HepG2 (cell line): ENCODE measurements at regions not wholly inside any gene's neighbourhood (a gene's known extent, or its start where the extent isn't known, plus 50 kb on each side); places are given as distances from the start of the nearest gene placed in this dataset.

Source experiments
- ATAC-seq: fragments of 200-7000 bp; cut with Tn5 transposase; 3 replicates; pipeline ENCODE4 v1.9.1; 2020; ENCODE audit warnings: mild to moderate bottlenecking, moderate library complexity
- BruUV-seq: library from RNA; stranded (reverse); fragments of 400-500 nt; replicated peaks from 2 replicates; lab custom pipeline; 2021; lab: Mats Ljungman, UMichigan
- CTCF ChIA-PET: fragments of 300-600 bp; formaldehyde crosslinking; extraction: SDS; loops from one replicate; lab custom pipeline; 2021; ENCODE audit warnings: low total read pairs, inconsistent platforms, low intra/inter-chr PET ratio; lab: Yijun Ruan, JAX
- POLR2A ChIA-PET: fragments of 350-600 bp; sonication (Branson Sonifier 250); formaldehyde crosslinking; loops from one replicate; lab custom pipeline; 2020; ENCODE audit warnings: antibody characterized with exemption, inconsistent platforms; lab: Yijun Ruan, JAX
- DNase-seq: peaks from one replicate; pipeline ENCODE4 v3.0.0-alpha.2; 2015; ENCODE audit warnings: low spot score
- FAIRE-seq: peaks from 3 replicates; lab custom pipeline; 2011; peaks lifted over from hg19 to GRCh38; lab: Jason Lieb, UNC
- H2AFZ ChIP-seq: one replicate; pipeline ENCODE4 v1.6.1; 2011; ENCODE audit warnings: low read length, inconsistent platforms
- H3K27ac ChIP-seq: fragments of 300-600 bp; 3 replicates; pipeline ENCODE4 v1.8.0; 2011; ENCODE audit warnings: mixed run types, mild to moderate bottlenecking, mixed read lengths, low read length, inconsistent platforms; ENCODE audit not compliant: insufficient read depth; ENCODE audit errors: extremely low read length
- H3K27me3 ChIP-seq, 2 experiments: fragments of 200-600 bp in 1 of 2; 2 replicates in 1 of 2; 3 replicates in 1 of 2; pipeline versions ENCODE4 v1.6.0 to v1.8.0; 2011; ENCODE audit warnings: low read length in 2 of 2, mild to moderate bottlenecking in 2 of 2, moderate library complexity in 2 of 2, inconsistent platforms in 1 of 2; ENCODE audit not compliant: insufficient read depth in 2 of 2, control insufficient read depth in 1 of 2
- H3K36me3 ChIP-seq, 2 experiments: fragments of 200-600 bp in 1 of 2; replicated peaks in 1 of 2; 2 replicates in 1 of 2; 3 replicates in 1 of 2; pipeline versions ENCODE4 v1.5.1 to v1.8.0; 2011; ENCODE audit warnings: low read length in 2 of 2, inconsistent platforms in 1 of 2; ENCODE audit not compliant: insufficient read depth in 2 of 2, control insufficient read depth in 1 of 2
- H3K4me1 ChIP-seq: 2 replicates; pipeline ENCODE4 v1.5.1; 2012; ENCODE audit warnings: low read length, inconsistent platforms; ENCODE audit not compliant: insufficient read depth
- H3K4me2 ChIP-seq: 2 replicates; pipeline ENCODE4 v1.6.0; 2011; ENCODE audit warnings: low read depth, low read length, inconsistent platforms
- H3K4me3 ChIP-seq, 3 experiments: fragments of 200-600 bp in 1 of 3; sonication (generic), shearing (Covaris generic) in 1 of 3; replicated peaks in 1 of 3; 2 replicates each; pipeline ENCODE4 v1.5.1; 2011 to 2016; ENCODE audit warnings: low read length in 3 of 3, inconsistent platforms in 2 of 3, low read depth in 2 of 3, mild to moderate bottlenecking in 2 of 3, control low read depth in 1 of 3, mixed read lengths in 1 of 3; ENCODE audit not compliant: insufficient read depth in 1 of 3
- H3K79me2 ChIP-seq: one replicate; pipeline ENCODE4 v1.6.1; 2011; ENCODE audit warnings: low read length, inconsistent platforms; ENCODE audit not compliant: insufficient read depth
- H3K9ac ChIP-seq: 2 replicates; pipeline ENCODE4 v1.6.0; 2011; ENCODE audit warnings: mild to moderate bottlenecking, low read depth, low read length, inconsistent platforms; ENCODE audit not compliant: insufficient read depth
- H3K9me3 ChIP-seq: 2 replicates; pipeline ENCODE4 v1.5.1; 2012; ENCODE audit warnings: mild to moderate bottlenecking, low read length
- H4K20me1 ChIP-seq: 2 replicates; pipeline ENCODE4 v1.6.0; 2011; ENCODE audit warnings: inconsistent platforms, mild to moderate bottlenecking, low read length, moderate library complexity; ENCODE audit not compliant: insufficient read depth
- ATF2 ChIP-seq: sonication (generic); formaldehyde crosslinking; IDR thresholded peaks from 2 replicates; pipeline ENCODE4 v1.4.0; 2020; ENCODE audit warnings: missing genetic modification reagents
- BATF2 ChIP-seq: sonication (generic); formaldehyde crosslinking; IDR thresholded peaks from 2 replicates; pipeline ENCODE4 v1.8.0; 2022; ENCODE audit warnings: mild to moderate bottlenecking, missing genetic modification reagents, moderate library complexity
- KLF9 ChIP-seq: IDR thresholded peaks from 2 replicates; pipeline ENCODE4 v1.6.1; 2016; ENCODE audit warnings: low read depth
- NONO ChIP-seq, 2 experiments: fragments of 450-650 bp in 1 of 2; sonication (generic) in 1 of 2; formaldehyde crosslinking in 1 of 2; IDR thresholded peaks in 1 of 2; conservative IDR thresholded peaks in 1 of 2; 2 replicates each; pipeline versions ENCODE4 v1.6.1 to v1.8.0; 2017 to 2022; ENCODE audit warnings: mild to moderate bottlenecking in 1 of 2, missing genetic modification reagents in 1 of 2, moderate library complexity in 1 of 2
- ZNF225 ChIP-seq: sonication (generic); formaldehyde crosslinking; IDR thresholded peaks from 2 replicates; pipeline ENCODE4 v1.4.0; 2020; ENCODE audit warnings: mild to moderate bottlenecking, missing genetic modification reagents
- ZNF792 ChIP-seq: IDR thresholded peaks from 2 replicates; pipeline ENCODE4 v1.6.1; 2016
- WGBS: methylation state at CpG from one replicate; pipeline ENCODE4 v1.1.6; 2017; ENCODE audit warnings: low lambda C conversion rate; 5-methylcytosine and 5-hydroxymethylcytosine counted together
- in situ Hi-C: cut with HindIII; loops from 2 replicates; pipeline ENCODE4 v1.10.0; 2017; ENCODE audit warnings: low pct_unique_long_range_greater_than_20kb; ENCODE audit not compliant: extremely low pct_ligation_motif_present
- intact Hi-C: fragments of 100-400 bp; cut with micrococcal nuclease; formaldehyde crosslinking; loops from one replicate; pipeline ENCODE4 v1.10.0; 2022; ENCODE audit not compliant: unreplicated experiment
- TF ChIP-seq, protein P1 (sequence below), 2 experiments: sonication (generic) in 1 of 2; formaldehyde crosslinking in 1 of 2; IDR thresholded peaks; 2 replicates each; pipeline versions ENCODE4 v1.4.0 to v1.6.1; 2018 to 2020; ENCODE audit warnings: missing genetic modification reagents in 2 of 2, borderline replicate concordance in 1 of 2, low read depth in 1 of 2, mild to moderate bottlenecking in 1 of 2, missing biosample characterization in 1 of 2
- TF ChIP-seq, protein P2 (sequence below): sonication (generic); formaldehyde crosslinking; IDR thresholded peaks from 2 replicates; pipeline ENCODE4 v1.8.0; 2023; ENCODE audit warnings: mild to moderate bottlenecking, missing genetic modification reagents
- TF ChIP-seq, protein P3 (sequence below): sonication (generic); formaldehyde crosslinking; conservative IDR thresholded peaks from 2 replicates; pipeline ENCODE4 v1.8.1; 2023; ENCODE audit warnings: missing genetic modification reagents
- TF ChIP-seq, protein P4 (sequence below), 2 experiments: IDR thresholded peaks; 2 replicates each; pipeline ENCODE4 v1.6.1; 2011 to 2012; ENCODE audit warnings: low read length in 2 of 2, borderline replicate concordance in 1 of 2, low read depth in 1 of 2, mild to moderate bottlenecking in 1 of 2, moderate library complexity in 1 of 2

DNA sequence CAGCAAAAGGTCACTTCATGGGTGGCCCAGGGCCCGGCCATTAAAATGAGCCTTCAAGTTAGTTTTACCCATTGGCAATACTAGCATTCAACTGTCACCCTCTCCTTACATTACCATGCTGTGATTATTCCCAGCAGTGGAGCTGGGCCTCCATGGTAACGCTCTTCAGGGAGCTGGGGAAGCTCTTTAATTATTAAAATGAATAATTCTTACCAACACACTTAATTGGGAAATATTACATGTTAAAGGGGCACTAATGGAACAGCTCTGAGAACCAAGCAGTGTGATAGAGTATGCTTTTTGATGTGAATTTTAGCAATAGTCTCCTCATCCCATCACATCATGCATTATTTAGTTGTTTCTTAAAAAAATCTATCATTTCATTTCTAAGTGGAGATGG, 187.2 kb downstream of the CEMIP2 start (continued):
- TF ChIP-seq, protein P1, sequence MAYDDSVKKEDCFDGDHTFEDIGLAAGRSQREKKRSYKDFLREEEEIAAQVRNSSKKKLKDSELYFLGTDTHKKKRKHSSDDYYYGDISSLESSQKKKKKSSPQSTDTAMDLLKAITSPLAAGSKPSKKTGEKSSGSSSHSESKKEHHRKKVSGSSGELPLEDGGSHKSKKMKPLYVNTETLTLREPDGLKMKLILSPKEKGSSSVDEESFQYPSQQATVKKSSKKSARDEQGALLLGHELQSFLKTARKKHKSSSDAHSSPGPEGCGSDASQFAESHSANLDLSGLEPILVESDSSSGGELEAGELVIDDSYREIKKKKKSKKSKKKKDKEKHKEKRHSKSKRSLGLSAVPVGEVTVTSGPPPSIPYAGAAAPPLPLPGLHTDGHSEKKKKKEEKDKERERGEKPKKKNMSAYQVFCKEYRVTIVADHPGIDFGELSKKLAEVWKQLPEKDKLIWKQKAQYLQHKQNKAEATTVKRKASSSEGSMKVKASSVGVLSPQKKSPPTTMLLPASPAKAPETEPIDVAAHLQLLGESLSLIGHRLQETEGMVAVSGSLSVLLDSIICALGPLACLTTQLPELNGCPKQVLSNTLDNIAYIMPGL (CRISPR knock-in tag; IDR thresholded peaks at IDR 0.05; ENCODE audit: borderline replicate concordance in 1 of 2, low read depth in 1 of 2): no peak

DNA sequence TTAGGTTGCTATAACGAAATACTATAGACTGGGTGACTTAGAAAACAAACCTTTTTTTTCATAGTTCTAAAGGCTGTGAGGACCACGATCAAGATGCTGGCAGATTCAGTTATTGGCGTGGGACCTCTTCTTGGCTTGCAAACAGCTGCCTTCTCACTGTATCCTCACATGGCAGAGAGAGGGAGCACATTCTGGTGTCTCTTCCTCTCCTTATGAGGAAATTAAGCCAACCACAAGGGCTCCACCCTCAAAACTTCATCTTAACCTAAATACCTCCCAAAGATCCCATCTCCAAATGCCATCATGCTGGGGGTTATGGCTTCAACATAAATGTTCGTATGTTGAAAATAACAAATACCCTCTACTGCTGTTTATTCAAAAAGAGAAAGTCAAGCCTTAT, 197.1 kb downstream of the CEMIP2 start:
- BruUV-seq: no TSS peak
- Histone ChIP-seq H3K4me3 (no peak overlapping the region), H3K9ac (no peak overlapping the region), H4K20me1 (no peaks in the 10 kb centered on the region), H3K27ac (no peak overlapping the region), H2AFZ (no peak overlapping the region), H3K36me3 (no peaks in the 10 kb centered on the region), H3K4me1 (no peaks in the 10 kb centered on the region), H3K79me2 (no peaks in the 10 kb centered on the region), H3K9me3 (no peaks in the 10 kb centered on the region), H3K27me3 (no peaks in the 10 kb centered on the region), H3K4me2 (no peak overlapping the region)
- intact Hi-C loops: no loop called here
- ATAC-seq: no peak
- in situ Hi-C loops: no loop called here
- ChIA-PET CTCF (no interaction called here), POLR2A (no interaction called here)
- no peak for FAIRE-seq
- DNase-seq: no peak
- WGBS: 13% methylated on average over 4 of the region's 4 CpGs
- TF ChIP-seq KLF9 (CRISPR knock-in tag) (no peak), ZNF792 (CRISPR knock-in tag) (no peak), NONO (IDR thresholded peaks at IDR 0.05) (no peak), NONO (CRISPR knock-in tag; conservative IDR thresholded peaks at IDR 0.05) (no peak), BATF2 (no peak), ATF2 (no peak), ZNF225 (CRISPR knock-in tag) (no peak)
- TF ChIP-seq, protein P2, sequence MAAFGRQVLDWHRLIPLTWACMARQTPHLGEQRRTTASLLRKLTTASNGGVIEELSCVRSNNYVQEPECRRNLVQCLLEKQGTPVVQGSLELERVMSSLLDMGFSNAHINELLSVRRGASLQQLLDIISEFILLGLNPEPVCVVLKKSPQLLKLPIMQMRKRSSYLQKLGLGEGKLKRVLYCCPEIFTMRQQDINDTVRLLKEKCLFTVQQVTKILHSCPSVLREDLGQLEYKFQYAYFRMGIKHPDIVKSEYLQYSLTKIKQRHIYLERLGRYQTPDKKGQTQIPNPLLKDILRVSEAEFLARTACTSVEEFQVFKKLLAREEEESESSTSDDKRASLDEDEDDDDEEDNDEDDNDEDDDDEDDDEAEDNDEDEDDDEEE: no peak
- TF ChIP-seq, protein P3, sequence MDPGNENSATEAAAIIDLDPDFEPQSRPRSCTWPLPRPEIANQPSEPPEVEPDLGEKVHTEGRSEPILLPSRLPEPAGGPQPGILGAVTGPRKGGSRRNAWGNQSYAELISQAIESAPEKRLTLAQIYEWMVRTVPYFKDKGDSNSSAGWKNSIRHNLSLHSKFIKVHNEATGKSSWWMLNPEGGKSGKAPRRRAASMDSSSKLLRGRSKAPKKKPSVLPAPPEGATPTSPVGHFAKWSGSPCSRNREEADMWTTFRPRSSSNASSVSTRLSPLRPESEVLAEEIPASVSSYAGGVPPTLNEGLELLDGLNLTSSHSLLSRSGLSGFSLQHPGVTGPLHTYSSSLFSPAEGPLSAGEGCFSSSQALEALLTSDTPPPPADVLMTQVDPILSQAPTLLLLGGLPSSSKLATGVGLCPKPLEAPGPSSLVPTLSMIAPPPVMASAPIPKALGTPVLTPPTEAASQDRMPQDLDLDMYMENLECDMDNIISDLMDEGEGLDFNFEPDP: no peak
- TF ChIP-seq, protein P4, sequence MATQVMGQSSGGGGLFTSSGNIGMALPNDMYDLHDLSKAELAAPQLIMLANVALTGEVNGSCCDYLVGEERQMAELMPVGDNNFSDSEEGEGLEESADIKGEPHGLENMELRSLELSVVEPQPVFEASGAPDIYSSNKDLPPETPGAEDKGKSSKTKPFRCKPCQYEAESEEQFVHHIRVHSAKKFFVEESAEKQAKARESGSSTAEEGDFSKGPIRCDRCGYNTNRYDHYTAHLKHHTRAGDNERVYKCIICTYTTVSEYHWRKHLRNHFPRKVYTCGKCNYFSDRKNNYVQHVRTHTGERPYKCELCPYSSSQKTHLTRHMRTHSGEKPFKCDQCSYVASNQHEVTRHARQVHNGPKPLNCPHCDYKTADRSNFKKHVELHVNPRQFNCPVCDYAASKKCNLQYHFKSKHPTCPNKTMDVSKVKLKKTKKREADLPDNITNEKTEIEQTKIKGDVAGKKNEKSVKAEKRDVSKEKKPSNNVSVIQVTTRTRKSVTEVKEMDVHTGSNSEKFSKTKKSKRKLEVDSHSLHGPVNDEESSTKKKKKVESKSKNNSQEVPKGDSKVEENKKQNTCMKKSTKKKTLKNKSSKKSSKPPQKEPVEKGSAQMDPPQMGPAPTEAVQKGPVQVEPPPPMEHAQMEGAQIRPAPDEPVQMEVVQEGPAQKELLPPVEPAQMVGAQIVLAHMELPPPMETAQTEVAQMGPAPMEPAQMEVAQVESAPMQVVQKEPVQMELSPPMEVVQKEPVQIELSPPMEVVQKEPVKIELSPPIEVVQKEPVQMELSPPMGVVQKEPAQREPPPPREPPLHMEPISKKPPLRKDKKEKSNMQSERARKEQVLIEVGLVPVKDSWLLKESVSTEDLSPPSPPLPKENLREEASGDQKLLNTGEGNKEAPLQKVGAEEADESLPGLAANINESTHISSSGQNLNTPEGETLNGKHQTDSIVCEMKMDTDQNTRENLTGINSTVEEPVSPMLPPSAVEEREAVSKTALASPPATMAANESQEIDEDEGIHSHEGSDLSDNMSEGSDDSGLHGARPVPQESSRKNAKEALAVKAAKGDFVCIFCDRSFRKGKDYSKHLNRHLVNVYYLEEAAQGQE (IDR thresholded peaks at IDR 0.05; ENCODE audit: borderline replicate concordance in 1 of 2, low read depth in 1 of 2, low read length in 2 of 2): no peak
